HL-60 (cell line): ENCODE measurements at regions not wholly inside any gene's neighbourhood (a gene's known extent, or its start where the extent isn't known, plus 50 kb on each side); places are given as distances from the start of the nearest gene placed in this dataset.

ENCODE experiments used
- DNase-seq, 2 experiments: peaks; one replicate each; pipeline ENCODE4 v3.0.0-alpha.2; 2010 to 2020; ENCODE audit warnings: low read depth in 1 of 2, low spot score in 1 of 2
- H3K27ac ChIP-seq: fragments of 250-450 bp; sonication (Bioruptor Pico); replicated peaks from 2 replicates; pipeline ENCODE4 v1.5.1; 2020; ENCODE audit warnings: mild to moderate bottlenecking, moderate library complexity
- H3K27me3 ChIP-seq: fragments of 250-450 bp; sonication (Bioruptor Pico); 2 replicates; pipeline ENCODE4 v1.5.1; 2021; ENCODE audit warnings: mild to moderate bottlenecking, moderate library complexity; ENCODE audit not compliant: insufficient read depth, poor library complexity, severe bottlenecking
- H3K4me3 ChIP-seq: replicated peaks from 2 replicates; pipeline ENCODE4 v1.5.1; 2011; ENCODE audit warnings: mild to moderate bottlenecking, control low read depth, low read length; ENCODE audit not compliant: insufficient read depth
- GABPA ChIP-seq: IDR thresholded peaks from 2 replicates; pipeline ENCODE4 v1.6.1; 2012; ENCODE audit warnings: low read depth
- POLR2AphosphoS5 ChIP-seq: IDR thresholded peaks from 2 replicates; pipeline ENCODE4 v1.6.1; 2012; ENCODE audit warnings: low read depth
- SPI1 ChIP-seq: IDR thresholded peaks from 2 replicates; pipeline ENCODE4 v1.6.1; 2012; ENCODE audit warnings: low read depth, mild to moderate bottlenecking, borderline replicate concordance
- TF ChIP-seq, protein P1 (sequence below): IDR thresholded peaks from one replicate; pipeline ENCODE4 v1.5.1; 2011; ENCODE audit warnings: low read length, control low read depth, inconsistent platforms; ENCODE audit not compliant: insufficient read depth
- TF ChIP-seq, protein P2 (sequence below): IDR thresholded peaks from 2 replicates; pipeline ENCODE4 v1.6.1; 2012; ENCODE audit warnings: low read depth; ENCODE audit not compliant: insufficient replicate concordance

DNA sequence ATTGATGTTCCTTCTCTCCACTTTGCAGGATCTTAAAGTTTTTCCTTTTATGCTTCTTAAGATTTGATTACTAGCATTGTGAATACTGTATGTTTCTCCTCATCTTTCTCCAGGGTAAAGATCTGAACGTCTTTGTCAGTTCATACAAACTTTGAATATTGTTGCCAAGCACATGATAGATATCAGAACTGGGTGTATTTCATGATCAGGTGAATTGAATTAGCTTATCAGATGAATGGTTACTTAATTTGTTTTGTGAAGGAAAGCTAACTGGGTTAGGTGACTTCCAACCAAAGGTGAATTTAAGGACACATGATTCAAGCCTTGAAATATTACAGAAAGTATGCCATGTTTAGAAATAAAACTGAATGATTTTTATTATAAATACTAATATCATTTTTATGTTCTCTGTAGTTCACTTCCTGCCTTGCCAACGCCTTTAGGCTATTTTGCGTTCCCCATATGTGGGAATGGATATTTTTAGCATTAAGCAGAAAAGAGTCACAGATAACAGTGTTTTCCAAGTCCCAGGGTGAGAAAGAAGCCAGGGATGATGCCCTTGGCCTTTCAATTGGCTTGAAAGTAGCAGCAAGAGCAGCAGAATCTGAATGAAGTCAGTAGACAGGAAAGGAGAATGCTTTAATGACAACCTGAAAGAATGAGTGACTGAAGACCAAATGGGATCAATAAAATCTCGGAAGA lies 752.1 kb downstream of the NCAM2 start:
- H3K27ac ChIP-seq: no peak overlapping the region
- H3K4me3 ChIP-seq: no peak overlapping the region
- H3K27me3 ChIP-seq: no peaks in the 10 kb centered on the region
- TF ChIP-seq, protein P1, sequence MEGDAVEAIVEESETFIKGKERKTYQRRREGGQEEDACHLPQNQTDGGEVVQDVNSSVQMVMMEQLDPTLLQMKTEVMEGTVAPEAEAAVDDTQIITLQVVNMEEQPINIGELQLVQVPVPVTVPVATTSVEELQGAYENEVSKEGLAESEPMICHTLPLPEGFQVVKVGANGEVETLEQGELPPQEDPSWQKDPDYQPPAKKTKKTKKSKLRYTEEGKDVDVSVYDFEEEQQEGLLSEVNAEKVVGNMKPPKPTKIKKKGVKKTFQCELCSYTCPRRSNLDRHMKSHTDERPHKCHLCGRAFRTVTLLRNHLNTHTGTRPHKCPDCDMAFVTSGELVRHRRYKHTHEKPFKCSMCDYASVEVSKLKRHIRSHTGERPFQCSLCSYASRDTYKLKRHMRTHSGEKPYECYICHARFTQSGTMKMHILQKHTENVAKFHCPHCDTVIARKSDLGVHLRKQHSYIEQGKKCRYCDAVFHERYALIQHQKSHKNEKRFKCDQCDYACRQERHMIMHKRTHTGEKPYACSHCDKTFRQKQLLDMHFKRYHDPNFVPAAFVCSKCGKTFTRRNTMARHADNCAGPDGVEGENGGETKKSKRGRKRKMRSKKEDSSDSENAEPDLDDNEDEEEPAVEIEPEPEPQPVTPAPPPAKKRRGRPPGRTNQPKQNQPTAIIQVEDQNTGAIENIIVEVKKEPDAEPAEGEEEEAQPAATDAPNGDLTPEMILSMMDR: no peak
- TF ChIP-seq POLR2AphosphoS5 (no peak), SPI1 (no peak), GABPA (no peak)
- TF ChIP-seq, protein P2, sequence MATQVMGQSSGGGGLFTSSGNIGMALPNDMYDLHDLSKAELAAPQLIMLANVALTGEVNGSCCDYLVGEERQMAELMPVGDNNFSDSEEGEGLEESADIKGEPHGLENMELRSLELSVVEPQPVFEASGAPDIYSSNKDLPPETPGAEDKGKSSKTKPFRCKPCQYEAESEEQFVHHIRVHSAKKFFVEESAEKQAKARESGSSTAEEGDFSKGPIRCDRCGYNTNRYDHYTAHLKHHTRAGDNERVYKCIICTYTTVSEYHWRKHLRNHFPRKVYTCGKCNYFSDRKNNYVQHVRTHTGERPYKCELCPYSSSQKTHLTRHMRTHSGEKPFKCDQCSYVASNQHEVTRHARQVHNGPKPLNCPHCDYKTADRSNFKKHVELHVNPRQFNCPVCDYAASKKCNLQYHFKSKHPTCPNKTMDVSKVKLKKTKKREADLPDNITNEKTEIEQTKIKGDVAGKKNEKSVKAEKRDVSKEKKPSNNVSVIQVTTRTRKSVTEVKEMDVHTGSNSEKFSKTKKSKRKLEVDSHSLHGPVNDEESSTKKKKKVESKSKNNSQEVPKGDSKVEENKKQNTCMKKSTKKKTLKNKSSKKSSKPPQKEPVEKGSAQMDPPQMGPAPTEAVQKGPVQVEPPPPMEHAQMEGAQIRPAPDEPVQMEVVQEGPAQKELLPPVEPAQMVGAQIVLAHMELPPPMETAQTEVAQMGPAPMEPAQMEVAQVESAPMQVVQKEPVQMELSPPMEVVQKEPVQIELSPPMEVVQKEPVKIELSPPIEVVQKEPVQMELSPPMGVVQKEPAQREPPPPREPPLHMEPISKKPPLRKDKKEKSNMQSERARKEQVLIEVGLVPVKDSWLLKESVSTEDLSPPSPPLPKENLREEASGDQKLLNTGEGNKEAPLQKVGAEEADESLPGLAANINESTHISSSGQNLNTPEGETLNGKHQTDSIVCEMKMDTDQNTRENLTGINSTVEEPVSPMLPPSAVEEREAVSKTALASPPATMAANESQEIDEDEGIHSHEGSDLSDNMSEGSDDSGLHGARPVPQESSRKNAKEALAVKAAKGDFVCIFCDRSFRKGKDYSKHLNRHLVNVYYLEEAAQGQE: no peak
- no peak for DNase-seq

DNA sequence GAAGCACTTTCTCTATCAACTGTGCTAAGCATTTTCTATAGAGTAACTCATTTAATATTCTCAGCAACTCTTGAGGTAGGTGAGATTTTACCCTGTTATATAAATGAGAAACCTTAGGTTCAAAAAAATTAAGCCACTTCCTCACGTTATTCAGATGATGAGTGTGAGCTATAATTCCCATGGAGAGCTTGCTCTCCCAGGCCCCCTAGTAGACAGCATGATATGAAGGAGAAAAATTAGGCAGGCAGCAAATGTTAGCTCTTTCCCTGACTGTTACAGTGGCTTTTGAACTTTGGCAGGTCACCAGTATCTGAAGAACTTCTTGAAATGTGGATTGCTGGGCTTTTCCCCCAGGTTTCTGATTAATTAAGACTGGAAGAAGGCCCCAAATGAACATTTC lies 753.1 kb downstream of the NCAM2 start:
- Histone ChIP-seq H3K4me3 (no peak overlapping the region), H3K27me3 (no peaks in the 10 kb centered on the region), H3K27ac (no peak overlapping the region)
- no peak for DNase-seq
- TF ChIP-seq POLR2AphosphoS5 (no peak), GABPA (no peak), SPI1 (no peak)
- TF ChIP-seq, protein P2: no peak
- TF ChIP-seq, protein P1: no peak

DNA sequence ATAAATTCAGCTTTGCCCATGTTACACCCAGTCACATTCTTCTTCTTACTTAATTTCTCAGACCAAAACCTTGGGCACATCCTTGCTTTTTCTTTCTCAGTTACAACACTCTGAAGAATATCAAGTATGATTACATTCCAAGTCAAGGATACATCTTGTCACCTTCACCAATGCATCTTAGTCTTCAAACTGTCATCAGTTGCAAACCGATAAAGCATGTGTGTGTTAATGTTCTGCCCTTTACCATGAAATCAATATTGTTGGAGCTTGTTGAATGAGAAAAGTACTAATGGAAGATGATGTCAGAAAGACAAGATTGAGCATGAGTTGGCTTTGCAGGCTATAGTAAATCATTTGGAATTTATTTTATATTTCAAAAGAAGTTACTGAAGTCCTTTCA lies 764.6 kb downstream of the NCAM2 start:
- TF ChIP-seq GABPA: no peak
- TF ChIP-seq, protein P2: no peak
- TF ChIP-seq, protein P1: no peak
- TF ChIP-seq SPI1: no peak
- TF ChIP-seq POLR2AphosphoS5: no peak
- DNase-seq: no peak
- H3K4me3 ChIP-seq: no peak overlapping the region
- H3K27me3 ChIP-seq: no peaks in the 10 kb centered on the region
- H3K27ac ChIP-seq: no peak overlapping the region
